ENCODE measurements at regions not wholly inside any gene's neighbourhood (a gene's known extent, or its start where the extent isn't known, plus 50 kb on each side); places are given as distances from the start of the nearest gene placed in this dataset.

DNA sequence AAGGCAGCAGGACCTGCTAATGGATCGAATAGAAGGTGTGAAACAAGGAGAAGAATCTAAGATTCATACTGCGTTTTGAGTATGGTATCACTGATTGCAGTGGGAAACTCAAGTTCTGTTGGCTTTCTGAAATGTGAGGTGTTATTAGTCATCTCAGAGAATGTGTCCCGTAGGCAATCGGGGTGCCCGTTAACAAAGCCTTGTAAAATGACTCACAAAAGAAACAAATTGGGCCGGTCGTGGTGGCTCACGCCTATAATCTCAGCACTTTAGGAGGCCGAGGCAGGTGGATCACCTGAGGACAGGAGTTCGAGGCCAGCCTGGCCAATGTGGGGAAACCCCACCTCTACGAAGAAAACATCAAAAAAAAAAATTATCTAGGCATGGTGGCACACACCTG lies 118.2 kb upstream of the C7orf33 start:
- no peak overlapping the region for H3K23ac ChIP-seq (ENCODE audit: low read length in 2 of 2)
- H3K9ac ChIP-seq (ENCODE audit: low read length), result no peak overlapping the region
- no peak for DNase-seq
- no peaks in the 10 kb centered on the region for H3K4me1 ChIP-seq (ENCODE audit: control insufficient read depth, insufficient read depth, low read depth, low read length)
- H3K36me3 ChIP-seq (ENCODE audit: control insufficient read depth in 1 of 2, insufficient read depth in 2 of 2, low read depth in 1 of 2, low read length in 2 of 2), result no peaks in the 10 kb centered on the region
- H4K8ac ChIP-seq (ENCODE audit: low read length), result no peak overlapping the region
- H2BK15ac ChIP-seq (ENCODE audit: low read depth, poor library complexity, severe bottlenecking), result no peak overlapping the region
- no peak overlapping the region for H3K18ac ChIP-seq (ENCODE audit: low read depth in 1 of 2, low read length in 2 of 2)
- H3K14ac ChIP-seq (ENCODE audit: low read length in 2 of 2), result no peak overlapping the region
- no peak overlapping the region for H2BK12ac ChIP-seq (ENCODE audit: low read length in 2 of 2)
- no peak overlapping the region for H3K4ac ChIP-seq (ENCODE audit: low read depth in 1 of 2, low read length in 2 of 2)
- H3K4me2 ChIP-seq (ENCODE audit: low read length, poor library complexity, severe bottlenecking), result no peak overlapping the region
- H3K27me3 ChIP-seq (ENCODE audit: control insufficient read depth in 1 of 2, insufficient read depth in 1 of 2, low read length in 2 of 2), result peaks cover 0 to 4% of the 10 kb centered on the region in 2 experiments
- no peak overlapping the region for H3K4me3 ChIP-seq (ENCODE audit: insufficient read depth in 1 of 2, low read depth in 1 of 2, low read length in 2 of 2)
- 93% methylated on average over 11 of the region's 11 CpGs for WGBS
- no peak overlapping the region for H2AFZ ChIP-seq (ENCODE audit: low read depth, low read length)
- no peak overlapping the region for H3K27ac ChIP-seq (ENCODE audit: low read length, poor library complexity, severe bottlenecking)
- no peak overlapping the region for H2BK120ac ChIP-seq (ENCODE audit: low read depth, low read length)
- no peaks in the 10 kb centered on the region for H3K79me1 ChIP-seq (replicated peaks; ENCODE audit: low read length, poor library complexity, severe bottlenecking)
- H3K9me3 ChIP-seq (ENCODE audit: control insufficient read depth, low read length), result no peaks in the 10 kb centered on the region
- H4K91ac ChIP-seq (ENCODE audit: low read length), result no peak overlapping the region
- no peak overlapping the region for H2BK5ac ChIP-seq (ENCODE audit: low read depth, low read length, poor library complexity, severe bottlenecking)
- H2AK5ac ChIP-seq (ENCODE audit: low read length, severe bottlenecking), result no peak overlapping the region

DNA sequence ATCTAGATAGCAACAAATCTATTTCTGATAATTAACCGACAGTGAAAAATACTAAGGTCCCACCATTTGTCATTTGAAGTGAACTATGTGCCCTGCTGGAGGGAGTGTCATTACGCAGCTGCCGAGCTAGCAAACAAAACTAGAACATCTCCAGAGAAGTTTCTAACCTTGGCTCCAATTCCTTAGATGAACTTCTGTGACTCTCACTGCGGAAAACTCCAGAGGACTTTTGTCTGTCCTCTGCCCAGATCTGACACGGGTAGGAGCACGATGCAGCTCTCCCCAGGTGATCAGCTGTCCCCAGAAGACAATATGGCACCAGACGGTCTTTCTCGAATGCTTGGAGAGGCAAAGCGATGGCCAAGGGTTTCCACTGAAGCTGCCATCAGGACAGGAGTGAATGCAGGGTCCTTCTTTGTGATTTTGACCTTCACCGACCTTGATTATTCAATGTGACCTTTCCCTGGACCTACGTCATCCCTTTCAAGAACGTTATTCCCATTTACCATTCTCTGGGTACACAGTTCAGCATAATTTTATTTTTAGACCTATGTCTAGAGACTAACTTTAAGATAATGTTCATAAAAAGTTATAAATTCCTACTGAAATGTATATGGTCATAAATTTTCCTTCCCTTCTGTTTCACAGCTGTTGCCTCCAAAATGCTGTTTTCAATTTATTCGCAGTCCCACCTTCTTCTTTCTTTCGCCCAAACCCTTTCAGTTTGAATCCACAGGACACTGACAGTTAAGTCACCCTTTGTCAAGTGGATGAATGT lies 116.7 kb upstream of the C7orf33 start:
- H3K4ac ChIP-seq (ENCODE audit: low read depth in 1 of 2, low read length in 2 of 2), result no peak overlapping the region
- H3K4me1 ChIP-seq (ENCODE audit: control insufficient read depth, insufficient read depth, low read depth, low read length), result no peaks in the 10 kb centered on the region
- no peak overlapping the region for H2AFZ ChIP-seq (ENCODE audit: low read depth, low read length)
- H2BK120ac ChIP-seq (ENCODE audit: low read depth, low read length), result no peak overlapping the region
- no peak for DNase-seq
- WGBS, result 82% methylated on average over 12 of the region's 14 CpGs
- no peak overlapping the region for H2BK15ac ChIP-seq (ENCODE audit: low read depth, poor library complexity, severe bottlenecking)
- H3K27me3 ChIP-seq (ENCODE audit: control insufficient read depth in 1 of 2, insufficient read depth in 1 of 2, low read length in 2 of 2), result peaks cover 0 to 4% of the 10 kb centered on the region in 2 experiments
- H3K36me3 ChIP-seq (ENCODE audit: control insufficient read depth in 1 of 2, insufficient read depth in 2 of 2, low read depth in 1 of 2, low read length in 2 of 2), result no peaks in the 10 kb centered on the region
- H3K14ac ChIP-seq (ENCODE audit: low read length in 2 of 2), result no peak overlapping the region
- no peaks in the 10 kb centered on the region for H3K9me3 ChIP-seq (ENCODE audit: control insufficient read depth, low read length)
- no peak overlapping the region for H3K9ac ChIP-seq (ENCODE audit: low read length)
- H3K79me1 ChIP-seq (replicated peaks; ENCODE audit: low read length, poor library complexity, severe bottlenecking), result no peaks in the 10 kb centered on the region
- H4K91ac ChIP-seq (ENCODE audit: low read length), result no peak overlapping the region
- H2BK5ac ChIP-seq (ENCODE audit: low read depth, low read length, poor library complexity, severe bottlenecking), result no peak overlapping the region
- no peak overlapping the region for H3K4me3 ChIP-seq (ENCODE audit: insufficient read depth in 1 of 2, low read depth in 1 of 2, low read length in 2 of 2)
- no peak overlapping the region for H2AK5ac ChIP-seq (ENCODE audit: low read length, severe bottlenecking)
- no peak overlapping the region for H3K4me2 ChIP-seq (ENCODE audit: low read length, poor library complexity, severe bottlenecking)
- H3K18ac ChIP-seq (ENCODE audit: low read depth in 1 of 2, low read length in 2 of 2), result no peak overlapping the region
- no peak overlapping the region for H3K23ac ChIP-seq (ENCODE audit: low read length in 2 of 2)
- no peak overlapping the region for H2BK12ac ChIP-seq (ENCODE audit: low read length in 2 of 2)
- no peak overlapping the region for H3K27ac ChIP-seq (ENCODE audit: low read length, poor library complexity, severe bottlenecking)
- no peak overlapping the region for H4K8ac ChIP-seq (ENCODE audit: low read length)

DNA sequence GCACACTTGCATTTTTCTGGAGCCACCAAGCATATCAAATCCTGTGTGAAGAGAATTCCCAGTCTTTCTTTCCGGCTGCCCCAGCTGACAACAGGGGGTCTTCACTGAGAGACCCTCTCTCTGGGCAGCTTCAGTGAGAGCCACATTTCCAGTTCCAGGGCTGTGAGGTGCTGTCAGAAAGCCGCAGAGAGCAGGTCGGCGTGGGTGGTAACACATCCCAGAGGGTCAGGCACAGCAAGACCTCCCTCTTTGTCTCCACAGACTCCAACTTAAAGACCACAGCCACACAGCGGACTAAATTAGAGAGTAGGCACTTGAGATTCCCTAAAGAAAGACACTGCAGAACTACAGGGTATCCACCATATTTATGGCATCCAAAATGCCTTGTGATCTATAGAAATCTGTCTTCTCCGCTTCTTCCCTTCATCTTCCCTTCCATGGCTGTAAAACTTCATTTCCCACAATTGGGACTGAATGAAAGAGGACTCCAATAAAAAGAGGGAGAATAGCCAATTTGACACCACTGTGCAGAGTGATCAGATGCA lies 116.0 kb upstream of the C7orf33 start:
- Histone ChIP-seq H3K9me3 (ENCODE audit: control insufficient read depth, low read length) (no peaks in the 10 kb centered on the region), H3K27ac (ENCODE audit: low read length, poor library complexity, severe bottlenecking) (no peak overlapping the region)
- 82% methylated on average over 6 of the region's 6 CpGs for WGBS

DNA sequence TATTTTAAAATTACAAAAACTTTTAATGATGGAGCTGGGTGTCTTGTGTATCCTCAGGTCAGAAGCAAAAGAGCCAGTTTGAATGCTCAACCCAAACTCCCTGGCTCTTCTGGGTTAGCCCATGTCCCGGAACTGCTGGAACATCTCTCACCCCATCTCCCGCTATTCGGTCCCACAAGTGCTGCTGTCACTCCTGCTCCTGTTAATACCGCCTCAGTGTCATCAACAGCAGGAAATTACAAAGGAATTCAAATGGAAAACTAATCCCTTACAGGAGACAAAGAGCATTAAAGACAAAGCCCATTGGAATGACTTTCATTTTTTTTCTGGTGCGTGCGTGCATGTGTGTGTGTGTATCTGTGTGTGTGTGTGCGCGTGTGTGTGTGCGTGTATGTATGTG lies 112.0 kb upstream of the C7orf33 start:
- H4K91ac ChIP-seq (ENCODE audit: low read length), result no peak overlapping the region
- no peak overlapping the region for H3K4me3 ChIP-seq (ENCODE audit: insufficient read depth in 1 of 2, low read depth in 1 of 2, low read length in 2 of 2)
- no peak overlapping the region for H3K4ac ChIP-seq (ENCODE audit: low read depth in 1 of 2, low read length in 2 of 2)
- no peak overlapping the region for H3K14ac ChIP-seq (ENCODE audit: low read length in 2 of 2)
- WGBS, result 91% methylated on average over 6 of the region's 9 CpGs
- H3K27me3 ChIP-seq (ENCODE audit: control insufficient read depth in 1 of 2, insufficient read depth in 1 of 2, low read length in 2 of 2), result peaks cover 0 to 14% of the 10 kb centered on the region in 2 experiments
- no peak overlapping the region for H3K18ac ChIP-seq (ENCODE audit: low read depth in 1 of 2, low read length in 2 of 2)
- no peak overlapping the region for H3K9ac ChIP-seq (ENCODE audit: low read length)
- no peaks in the 10 kb centered on the region for H3K9me3 ChIP-seq (ENCODE audit: control insufficient read depth, low read length)
- no peaks in the 10 kb centered on the region for H3K36me3 ChIP-seq (ENCODE audit: control insufficient read depth in 1 of 2, insufficient read depth in 2 of 2, low read depth in 1 of 2, low read length in 2 of 2)
- no peak overlapping the region for H3K4me2 ChIP-seq (ENCODE audit: low read length, poor library complexity, severe bottlenecking)
- no peak overlapping the region for H2AK5ac ChIP-seq (ENCODE audit: low read length, severe bottlenecking)
- no peak overlapping the region for H2BK5ac ChIP-seq (ENCODE audit: low read depth, low read length, poor library complexity, severe bottlenecking)
- no peak overlapping the region for H3K23ac ChIP-seq (ENCODE audit: low read length in 2 of 2)
- no peaks in the 10 kb centered on the region for H3K4me1 ChIP-seq (ENCODE audit: control insufficient read depth, insufficient read depth, low read depth, low read length)
- no peak overlapping the region for H4K8ac ChIP-seq (ENCODE audit: low read length)
- no peaks in the 10 kb centered on the region for H3K79me1 ChIP-seq (replicated peaks; ENCODE audit: low read length, poor library complexity, severe bottlenecking)
- no peak overlapping the region for H2BK120ac ChIP-seq (ENCODE audit: low read depth, low read length)
- no peak for DNase-seq
- no peak overlapping the region for H2BK15ac ChIP-seq (ENCODE audit: low read depth, poor library complexity, severe bottlenecking)
- H2BK12ac ChIP-seq (ENCODE audit: low read length in 2 of 2), result no peak overlapping the region
- H2AFZ ChIP-seq (ENCODE audit: low read depth, low read length), result no peak overlapping the region
- H3K27ac ChIP-seq (ENCODE audit: low read length, poor library complexity, severe bottlenecking), result no peak overlapping the region

More for the DNA sequence above, 116.0 kb upstream of the C7orf33 start:
- no peak overlapping the region for H3K4me2 ChIP-seq (ENCODE audit: low read length, poor library complexity, severe bottlenecking)
- H3K79me1 ChIP-seq (replicated peaks; ENCODE audit: low read length, poor library complexity, severe bottlenecking), result no peaks in the 10 kb centered on the region
- H2BK12ac ChIP-seq (ENCODE audit: low read length in 2 of 2), result no peak overlapping the region
- no peaks in the 10 kb centered on the region for H3K4me1 ChIP-seq (ENCODE audit: control insufficient read depth, insufficient read depth, low read depth, low read length)
- no peak overlapping the region for H2AK5ac ChIP-seq (ENCODE audit: low read length, severe bottlenecking)
- H3K36me3 ChIP-seq (ENCODE audit: control insufficient read depth in 1 of 2, insufficient read depth in 2 of 2, low read depth in 1 of 2, low read length in 2 of 2), result no peaks in the 10 kb centered on the region
- no peak overlapping the region for H4K8ac ChIP-seq (ENCODE audit: low read length)
- no peak overlapping the region for H3K23ac ChIP-seq (ENCODE audit: low read length in 2 of 2)
- no peak overlapping the region for H4K91ac ChIP-seq (ENCODE audit: low read length)
- no peak overlapping the region for H3K14ac ChIP-seq (ENCODE audit: low read length in 2 of 2)
- no peak overlapping the region for H3K18ac ChIP-seq (ENCODE audit: low read depth in 1 of 2, low read length in 2 of 2)
- H3K9ac ChIP-seq (ENCODE audit: low read length), result no peak overlapping the region
- no peak overlapping the region for H2AFZ ChIP-seq (ENCODE audit: low read depth, low read length)
- no peak overlapping the region for H2BK5ac ChIP-seq (ENCODE audit: low read depth, low read length, poor library complexity, severe bottlenecking)
- H2BK15ac ChIP-seq (ENCODE audit: low read depth, poor library complexity, severe bottlenecking), result no peak overlapping the region
- H3K4ac ChIP-seq (ENCODE audit: low read depth in 1 of 2, low read length in 2 of 2), result no peak overlapping the region
- DNase-seq, result no peak
- H2BK120ac ChIP-seq (ENCODE audit: low read depth, low read length), result no peak overlapping the region
- no peak overlapping the region for H3K4me3 ChIP-seq (ENCODE audit: insufficient read depth in 1 of 2, low read depth in 1 of 2, low read length in 2 of 2)
- peaks cover 0 to 4% of the 10 kb centered on the region in 2 experiments for H3K27me3 ChIP-seq (ENCODE audit: control insufficient read depth in 1 of 2, insufficient read depth in 1 of 2, low read length in 2 of 2)
